Neural cell (in vitro differentiated cells): ENCODE measurements at regions not wholly inside any gene's neighbourhood (a gene's known extent, or its start where the extent isn't known, plus 50 kb on each side); places are given as distances from the start of the nearest gene placed in this dataset.

Experiments
- H2AFZ ChIP-seq: fragments of 200-600, 300-800 bp; sonication (generic), shearing (Covaris generic); 2 replicates; pipeline ENCODE4 v1.6.0; 2014; ENCODE audit warnings: low read depth, mild to moderate bottlenecking, antibody characterized with exemption, low read length, moderate library complexity
- H3F3A ChIP-seq: fragments of 200-600 bp; shearing (Covaris generic); 2 replicates; pipeline ENCODE4 v1.6.1; 2016; ENCODE audit warnings: mild to moderate bottlenecking, moderate library complexity, mixed read lengths, antibody characterized with exemption, low read length; ENCODE audit not compliant: insufficient read depth, poor library complexity, severe bottlenecking
- H3K27ac ChIP-seq: fragments of 200-600, 300-800 bp; sonication (generic), shearing (Covaris generic); 2 replicates; pipeline ENCODE4 v1.5.1; 2014; ENCODE audit warnings: mild to moderate bottlenecking, low read length, moderate library complexity
- H3K27me3 ChIP-seq: fragments of 300-800, 200-600 bp; sonication (generic), shearing (Covaris generic); 2 replicates; pipeline ENCODE4 v1.6.0; 2014; ENCODE audit warnings: mild to moderate bottlenecking, low read depth, low read length, moderate library complexity; ENCODE audit not compliant: insufficient read depth
- H3K36me3 ChIP-seq: fragments of 300-800, 200-600 bp; sonication (generic), shearing (Covaris generic); 2 replicates; pipeline ENCODE4 v1.5.1; 2014; ENCODE audit warnings: mild to moderate bottlenecking, antibody characterized with exemption, low read length, moderate library complexity; ENCODE audit not compliant: insufficient read depth
- H3K4me2 ChIP-seq: fragments of 300-800, 200-600 bp; sonication (generic), shearing (Covaris generic); 2 replicates; pipeline ENCODE4 v1.6.0; 2014; ENCODE audit warnings: mild to moderate bottlenecking, low read length
- H3K4me3 ChIP-seq: fragments of 300-800, 200-600 bp; sonication (generic), shearing (Covaris generic); 2 replicates; pipeline ENCODE4 v1.5.1; 2014; ENCODE audit warnings: mild to moderate bottlenecking, low read length, moderate library complexity
- H3K79me2 ChIP-seq: fragments of 200-600 bp; shearing (Covaris generic); replicated peaks from 2 replicates; pipeline ENCODE4 v1.6.0; 2014; ENCODE audit warnings: mild to moderate bottlenecking, low read length, moderate library complexity; ENCODE audit not compliant: insufficient read depth
- H3K9ac ChIP-seq: fragments of 300-800, 200-600 bp; sonication (generic), shearing (Covaris generic); 2 replicates; pipeline ENCODE4 v1.6.1; 2016; ENCODE audit warnings: mild to moderate bottlenecking, low read length, mixed read lengths
- H3K9me2 ChIP-seq: fragments of 200-600 bp; shearing (Covaris generic); 2 replicates; pipeline ENCODE4 v1.6.1; 2016; ENCODE audit warnings: mild to moderate bottlenecking, low read length, mixed read lengths; ENCODE audit not compliant: insufficient read depth
- H3K9me3 ChIP-seq: fragments of 200-600, 300-800 bp; sonication (generic), shearing (Covaris generic); 2 replicates; pipeline ENCODE4 v1.6.1; 2016; ENCODE audit warnings: mild to moderate bottlenecking, mixed run types, low read length, moderate library complexity, mixed read lengths
- H4K20me1 ChIP-seq: fragments of 200-600 bp; shearing (Covaris generic); 2 replicates; pipeline ENCODE4 v1.6.1; 2016; ENCODE audit warnings: mild to moderate bottlenecking, mixed run types; ENCODE audit not compliant: insufficient read depth
- EP300 ChIP-seq: fragments of 450-650 bp; conservative IDR thresholded peaks from 2 replicates; pipeline ENCODE4 v1.6.1; 2014; ENCODE audit warnings: antibody characterized with exemption, mild to moderate bottlenecking, moderate library complexity; ENCODE audit not compliant: poor library complexity, severe bottlenecking
- EZH2 ChIP-seq: fragments of 200-600, 300-800 bp; shearing (Covaris generic), sonication (generic); IDR thresholded peaks from 2 replicates; pipeline ENCODE4 v1.6.1; 2014; ENCODE audit warnings: antibody characterized with exemption, low read length, borderline replicate concordance, mild to moderate bottlenecking; ENCODE audit not compliant: insufficient read depth, poor library complexity, severe bottlenecking
- MXI1 ChIP-seq: fragments of 450-650 bp; conservative IDR thresholded peaks from 2 replicates; pipeline ENCODE4 v1.6.1; 2014; ENCODE audit warnings: antibody characterized with exemption, mild to moderate bottlenecking; ENCODE audit not compliant: poor library complexity, severe bottlenecking
- POLR2AphosphoS5 ChIP-seq: IDR thresholded peaks from 2 replicates; pipeline ENCODE4 v1.6.1; 2012
- RAD21 ChIP-seq: fragments of 450-650 bp; conservative IDR thresholded peaks from 2 replicates; pipeline ENCODE4 v1.6.1; 2014; ENCODE audit warnings: antibody characterized with exemption, mild to moderate bottlenecking, moderate library complexity
- TAF1 ChIP-seq: IDR thresholded peaks from 2 replicates; pipeline ENCODE4 v1.6.1; 2012; ENCODE audit warnings: low read depth
- TF ChIP-seq, protein P1 (sequence below): IDR thresholded peaks from 2 replicates; pipeline ENCODE4 v1.6.1; 2012; ENCODE audit warnings: borderline replicate concordance
- TF ChIP-seq, protein P2 (sequence below): fragments of 450-650 bp; IDR thresholded peaks from 2 replicates; pipeline ENCODE4 v1.5.1; 2014; ENCODE audit warnings: antibody characterized with exemption, mild to moderate bottlenecking, moderate library complexity; ENCODE audit not compliant: poor library complexity, severe bottlenecking

DNA sequence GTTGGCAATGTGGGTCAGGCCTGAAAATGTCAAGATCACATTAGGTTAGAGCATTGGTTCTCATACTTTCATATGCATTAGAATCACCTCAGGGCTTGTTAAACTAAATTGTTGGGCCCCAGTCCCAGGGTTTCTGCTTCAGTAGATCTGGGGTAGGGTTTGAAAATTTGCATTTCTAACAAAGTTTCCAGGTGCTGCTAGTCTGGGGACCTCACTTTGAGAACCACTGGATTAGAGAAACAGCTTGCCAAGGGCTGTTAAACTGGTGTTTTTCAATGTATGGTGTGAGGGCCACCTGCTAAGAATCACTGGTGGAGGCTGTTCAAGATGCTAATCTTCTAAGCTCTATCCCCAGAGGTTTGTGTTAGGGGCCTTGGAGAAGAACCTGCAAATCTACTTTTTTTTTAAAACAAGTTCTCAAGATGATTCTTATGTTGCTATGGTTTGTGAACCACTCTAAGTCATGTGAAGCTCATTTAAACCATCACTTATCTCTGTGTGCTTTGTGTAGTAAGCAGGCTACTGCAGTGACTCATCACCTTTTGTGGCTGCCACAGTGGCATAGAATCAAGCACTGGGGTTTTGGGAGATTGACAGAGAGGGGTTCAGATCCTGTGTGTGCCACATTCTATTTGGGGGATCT is 152.2 kb downstream of the S1PR1 start:
- TF ChIP-seq TAF1 = no peak
- TF ChIP-seq POLR2AphosphoS5 = peak; percentile 23
- TF ChIP-seq, protein P1, sequence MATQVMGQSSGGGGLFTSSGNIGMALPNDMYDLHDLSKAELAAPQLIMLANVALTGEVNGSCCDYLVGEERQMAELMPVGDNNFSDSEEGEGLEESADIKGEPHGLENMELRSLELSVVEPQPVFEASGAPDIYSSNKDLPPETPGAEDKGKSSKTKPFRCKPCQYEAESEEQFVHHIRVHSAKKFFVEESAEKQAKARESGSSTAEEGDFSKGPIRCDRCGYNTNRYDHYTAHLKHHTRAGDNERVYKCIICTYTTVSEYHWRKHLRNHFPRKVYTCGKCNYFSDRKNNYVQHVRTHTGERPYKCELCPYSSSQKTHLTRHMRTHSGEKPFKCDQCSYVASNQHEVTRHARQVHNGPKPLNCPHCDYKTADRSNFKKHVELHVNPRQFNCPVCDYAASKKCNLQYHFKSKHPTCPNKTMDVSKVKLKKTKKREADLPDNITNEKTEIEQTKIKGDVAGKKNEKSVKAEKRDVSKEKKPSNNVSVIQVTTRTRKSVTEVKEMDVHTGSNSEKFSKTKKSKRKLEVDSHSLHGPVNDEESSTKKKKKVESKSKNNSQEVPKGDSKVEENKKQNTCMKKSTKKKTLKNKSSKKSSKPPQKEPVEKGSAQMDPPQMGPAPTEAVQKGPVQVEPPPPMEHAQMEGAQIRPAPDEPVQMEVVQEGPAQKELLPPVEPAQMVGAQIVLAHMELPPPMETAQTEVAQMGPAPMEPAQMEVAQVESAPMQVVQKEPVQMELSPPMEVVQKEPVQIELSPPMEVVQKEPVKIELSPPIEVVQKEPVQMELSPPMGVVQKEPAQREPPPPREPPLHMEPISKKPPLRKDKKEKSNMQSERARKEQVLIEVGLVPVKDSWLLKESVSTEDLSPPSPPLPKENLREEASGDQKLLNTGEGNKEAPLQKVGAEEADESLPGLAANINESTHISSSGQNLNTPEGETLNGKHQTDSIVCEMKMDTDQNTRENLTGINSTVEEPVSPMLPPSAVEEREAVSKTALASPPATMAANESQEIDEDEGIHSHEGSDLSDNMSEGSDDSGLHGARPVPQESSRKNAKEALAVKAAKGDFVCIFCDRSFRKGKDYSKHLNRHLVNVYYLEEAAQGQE = no peak
- no peaks in the 10 kb centered on the region for H3K9me2 ChIP-seq
- H3K27me3 ChIP-seq = no peaks in the 10 kb centered on the region
- H4K20me1 ChIP-seq = no peaks in the 10 kb centered on the region
- H2AFZ ChIP-seq = no peak overlapping the region
- no peak overlapping the region for H3K9ac ChIP-seq
- H3F3A ChIP-seq = no peaks in the 10 kb centered on the region
- no peaks in the 10 kb centered on the region for H3K36me3 ChIP-seq
- no peak overlapping the region for H3K4me3 ChIP-seq
- no peak overlapping the region for H3K27ac ChIP-seq
- H3K79me2 ChIP-seq = no peaks in the 10 kb centered on the region
- no peak overlapping the region for H3K4me2 ChIP-seq
- no peaks in the 10 kb centered on the region for H3K9me3 ChIP-seq

DNA sequence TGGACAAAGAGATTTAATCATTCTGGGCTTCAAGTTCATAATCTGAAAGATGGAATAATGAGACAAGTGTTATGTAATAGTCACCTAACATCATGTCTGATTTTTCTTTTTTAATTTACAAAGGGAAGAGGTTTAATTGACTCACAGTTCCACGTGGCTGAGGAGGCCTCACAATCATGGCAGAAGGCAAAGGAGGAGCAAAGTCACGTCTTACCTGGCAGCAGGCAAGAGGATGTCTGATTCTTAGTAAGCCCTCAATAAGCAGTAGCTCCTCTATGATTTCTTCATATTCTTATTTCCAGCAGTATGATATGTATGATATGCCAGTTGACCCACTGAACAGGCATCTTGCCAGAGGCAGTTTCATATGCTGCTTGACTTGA is 152.7 kb downstream of the S1PR1 start:
- H3K4me3 ChIP-seq = no peak overlapping the region
- no peak for TF ChIP-seq EZH2
- H3K79me2 ChIP-seq = no peaks in the 10 kb centered on the region
- no peak overlapping the region for H3K4me2 ChIP-seq
- H3F3A ChIP-seq = no peaks in the 10 kb centered on the region
- H3K9me3 ChIP-seq = no peaks in the 10 kb centered on the region
- no peaks in the 10 kb centered on the region for H3K36me3 ChIP-seq
- H3K27ac ChIP-seq = no peak overlapping the region
- H3K9ac ChIP-seq = no peak overlapping the region
- no peaks in the 10 kb centered on the region for H3K9me2 ChIP-seq
- no peak overlapping the region for H2AFZ ChIP-seq
- no peaks in the 10 kb centered on the region for H3K27me3 ChIP-seq
- H4K20me1 ChIP-seq = no peaks in the 10 kb centered on the region

DNA sequence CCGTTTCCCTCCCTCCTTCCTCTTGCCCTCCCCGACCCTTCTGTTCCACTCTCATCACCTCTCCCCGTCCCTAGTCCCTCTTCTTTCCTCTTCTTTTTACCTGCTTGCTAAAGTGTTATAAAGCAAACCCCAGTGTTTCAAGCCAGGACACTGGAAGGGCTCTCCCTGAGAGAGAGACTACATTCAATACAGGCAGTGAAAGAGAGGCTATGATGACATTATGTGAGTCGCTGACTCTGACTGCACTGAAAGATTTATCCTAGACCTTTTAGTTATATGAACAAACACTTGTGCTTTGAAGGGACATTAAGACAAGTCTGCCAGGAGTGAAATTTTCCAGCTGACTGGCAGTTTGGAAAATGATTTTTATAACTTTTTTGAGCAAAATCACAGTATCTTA is 155.7 kb downstream of the S1PR1 start:
- Histone ChIP-seq H3K27me3 (no peaks in the 10 kb centered on the region), H3K79me2 (no peaks in the 10 kb centered on the region), H3K4me3 (no peak overlapping the region), H3F3A (no peaks in the 10 kb centered on the region), H3K9me3 (no peaks in the 10 kb centered on the region), H2AFZ (no peak overlapping the region), H3K4me2 (no peak overlapping the region), H3K36me3 (no peaks in the 10 kb centered on the region), H3K27ac (no peak overlapping the region), H3K9ac (no peak overlapping the region), H4K20me1 (no peaks in the 10 kb centered on the region), H3K9me2 (no peaks in the 10 kb centered on the region)
- TF ChIP-seq MXI1 (no peak), POLR2AphosphoS5 (no peak), EZH2 (no peak), EP300 (no peak), TAF1 (no peak), RAD21 (no peak)
- TF ChIP-seq, protein P1 = no peak
- TF ChIP-seq, protein P2, sequence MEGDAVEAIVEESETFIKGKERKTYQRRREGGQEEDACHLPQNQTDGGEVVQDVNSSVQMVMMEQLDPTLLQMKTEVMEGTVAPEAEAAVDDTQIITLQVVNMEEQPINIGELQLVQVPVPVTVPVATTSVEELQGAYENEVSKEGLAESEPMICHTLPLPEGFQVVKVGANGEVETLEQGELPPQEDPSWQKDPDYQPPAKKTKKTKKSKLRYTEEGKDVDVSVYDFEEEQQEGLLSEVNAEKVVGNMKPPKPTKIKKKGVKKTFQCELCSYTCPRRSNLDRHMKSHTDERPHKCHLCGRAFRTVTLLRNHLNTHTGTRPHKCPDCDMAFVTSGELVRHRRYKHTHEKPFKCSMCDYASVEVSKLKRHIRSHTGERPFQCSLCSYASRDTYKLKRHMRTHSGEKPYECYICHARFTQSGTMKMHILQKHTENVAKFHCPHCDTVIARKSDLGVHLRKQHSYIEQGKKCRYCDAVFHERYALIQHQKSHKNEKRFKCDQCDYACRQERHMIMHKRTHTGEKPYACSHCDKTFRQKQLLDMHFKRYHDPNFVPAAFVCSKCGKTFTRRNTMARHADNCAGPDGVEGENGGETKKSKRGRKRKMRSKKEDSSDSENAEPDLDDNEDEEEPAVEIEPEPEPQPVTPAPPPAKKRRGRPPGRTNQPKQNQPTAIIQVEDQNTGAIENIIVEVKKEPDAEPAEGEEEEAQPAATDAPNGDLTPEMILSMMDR = no peak
